H1 (cell line): ENCODE measurements at regions not wholly inside any gene's neighbourhood (a gene's known extent, or its start where the extent isn't known, plus 50 kb on each side); places are given as distances from the start of the nearest gene placed in this dataset.

Source experiments
- CTCF ChIA-PET: fragments of 300-600 bp; sonication (Branson Sonifier 250); formaldehyde crosslinking; loops from one replicate; lab custom pipeline; 2021; ENCODE audit not compliant: partially characterized antibody; lab: Charles Lee
- POLR2A ChIA-PET: fragments of 300-600 bp; sonication (Branson Sonifier 250); formaldehyde crosslinking; loops from one replicate; lab custom pipeline; 2021; ENCODE audit warnings: inconsistent platforms; ENCODE audit not compliant: partially characterized antibody; lab: Charles Lee
- DNase-seq, 2 experiments: peaks; one replicate each; pipeline versions ENCODE4 v3.0.0 to v3.0.0-alpha.2; 2010 to 2022; ENCODE audit warnings: low spot score in 2 of 2, low read depth in 1 of 2, mixed read lengths in 1 of 2
- FAIRE-seq: peaks from 2 replicates; lab custom pipeline; 2011; peaks lifted over from hg19 to GRCh38; lab: Jason Lieb, UNC
- H2AFZ ChIP-seq: 2 replicates; pipeline ENCODE4 v1.8.1; 2012; ENCODE audit warnings: low read length, inconsistent platforms
- H2AK5ac ChIP-seq: 2 replicates; pipeline ENCODE4 v1.6.1; 2013; ENCODE audit warnings: low read depth, low read length
- H2BK120ac ChIP-seq: replicated peaks from 2 replicates; pipeline ENCODE3; 2013; ENCODE audit warnings: low read depth, low read length, inconsistent platforms
- H2BK12ac ChIP-seq: 2 replicates; pipeline ENCODE4 v1.6.1; 2013; ENCODE audit warnings: low read depth, low read length
- H2BK15ac ChIP-seq: 2 replicates; pipeline ENCODE4 v1.6.1; 2013; ENCODE audit warnings: low read length
- H2BK20ac ChIP-seq: 2 replicates; pipeline ENCODE4 v1.6.1; 2013; ENCODE audit warnings: low read length
- H2BK5ac ChIP-seq: 2 replicates; pipeline ENCODE4 v1.6.1; 2013; ENCODE audit warnings: low read depth, low read length
- H3K14ac ChIP-seq: 2 replicates; pipeline ENCODE4 v1.6.1; 2013; ENCODE audit warnings: inconsistent platforms; ENCODE audit not compliant: insufficient read length
- H3K18ac ChIP-seq: 2 replicates; pipeline ENCODE4 v1.6.1; 2013; ENCODE audit warnings: low read length; ENCODE audit errors: extremely low read depth
- H3K23ac ChIP-seq: 2 replicates; pipeline ENCODE4 v1.6.1; 2013; ENCODE audit warnings: inconsistent platforms; ENCODE audit not compliant: insufficient read length
- H3K23me2 ChIP-seq: 2 replicates; pipeline ENCODE4 v1.6.1; 2013; ENCODE audit warnings: low read depth, low read length
- H3K27ac ChIP-seq: 2 replicates; pipeline ENCODE4 v1.6.1; 2011; ENCODE audit warnings: low read depth, low read length, inconsistent platforms
- H3K27me3 ChIP-seq, 4 experiments: replicated peaks in 1 of 4; 1 replicate in 1 of 4; 2 replicates in 3 of 4; pipeline versions ENCODE4 v1.6.1 to v1.8.1; 2011 to 2013; ENCODE audit warnings: low read length in 3 of 4, mild to moderate bottlenecking in 3 of 4, inconsistent platforms in 2 of 4, mixed read lengths in 2 of 4, moderate library complexity in 1 of 4; ENCODE audit not compliant: control insufficient read depth in 3 of 4, insufficient read depth in 3 of 4; ENCODE audit errors: extremely low read depth in 1 of 4
- H3K36me3 ChIP-seq, 4 experiments: 2 replicates each; pipeline versions ENCODE4 v1.6.1 to v1.8.1; 2011 to 2013; ENCODE audit warnings: mild to moderate bottlenecking in 4 of 4, low read length in 3 of 4, moderate library complexity in 2 of 4, control low read depth in 1 of 4, inconsistent platforms in 1 of 4; ENCODE audit not compliant: insufficient read depth in 4 of 4, control insufficient read depth in 2 of 4
- H3K4ac ChIP-seq: replicated peaks from 2 replicates; pipeline ENCODE3; 2013; ENCODE audit warnings: low read length, low read depth, mixed read lengths, inconsistent platforms; ENCODE audit not compliant: insufficient read length
- H3K4me1 ChIP-seq, 4 experiments: replicated peaks in 1 of 4; 1 replicate in 1 of 4; 2 replicates in 3 of 4; pipeline versions ENCODE4 v1.6.1 to v1.8.1; 2011 to 2013; ENCODE audit warnings: low read length in 3 of 4, inconsistent platforms in 2 of 4, mixed read lengths in 1 of 4; ENCODE audit not compliant: insufficient read depth in 4 of 4, control insufficient read depth in 3 of 4
- H3K4me2 ChIP-seq, 2 experiments: 2 replicates each; pipeline versions ENCODE4 v1.6.1 to v1.8.1; 2011 to 2013; ENCODE audit warnings: low read depth in 2 of 2, low read length in 2 of 2, control low read depth in 1 of 2, inconsistent platforms in 1 of 2, mild to moderate bottlenecking in 1 of 2; ENCODE audit not compliant: insufficient read depth in 1 of 2
- H3K4me3 ChIP-seq, 4 experiments: fragments of 200-600, 300-600 bp in 1 of 4; sonication (generic), shearing (Covaris generic), sonication (Bioruptor Twin) in 1 of 4; 2 replicates each; pipeline versions ENCODE4 v1.5.1 to v1.8.1; 2011 to 2016; ENCODE audit warnings: low read length in 4 of 4, low read depth in 3 of 4, control low read depth in 2 of 4, inconsistent platforms in 2 of 4, mild to moderate bottlenecking in 2 of 4, mixed read lengths in 1 of 4, moderate library complexity in 1 of 4; ENCODE audit not compliant: insufficient read depth in 2 of 4; ENCODE audit errors: extremely low read depth in 1 of 4
- H3K56ac ChIP-seq: replicated peaks from 2 replicates; pipeline ENCODE3; 2013; ENCODE audit warnings: low read depth, mild to moderate bottlenecking, mixed read lengths, low read length, inconsistent platforms; ENCODE audit not compliant: insufficient read length
- H3K79me1 ChIP-seq: 2 replicates; pipeline ENCODE4 v1.6.1; 2013; ENCODE audit warnings: low read depth, low read length, control low read depth
- H3K79me2 ChIP-seq, 2 experiments: 2 replicates each; pipeline versions ENCODE4 v1.6.1 to v1.8.1; 2012 to 2013; ENCODE audit warnings: low read length in 2 of 2, mild to moderate bottlenecking in 2 of 2, inconsistent platforms in 1 of 2; ENCODE audit not compliant: insufficient read depth in 2 of 2, control insufficient read depth in 1 of 2
- H3K9ac ChIP-seq, 4 experiments: replicated peaks in 1 of 4; 1 replicate in 1 of 4; 2 replicates in 3 of 4; pipeline versions ENCODE4 v1.6.1 to v1.8.1; 2011 to 2013; ENCODE audit warnings: low read depth in 3 of 4, low read length in 3 of 4, control low read depth in 2 of 4, mild to moderate bottlenecking in 2 of 4, moderate library complexity in 2 of 4, inconsistent platforms in 1 of 4; ENCODE audit errors: extremely low read depth in 1 of 4
- H3K9me3 ChIP-seq, 2 experiments: 2 replicates each; pipeline versions ENCODE4 v1.6.1 to v1.8.1; 2012 to 2013; ENCODE audit warnings: mild to moderate bottlenecking in 2 of 2, moderate library complexity in 2 of 2, control low read depth in 1 of 2, inconsistent platforms in 1 of 2, low read depth in 1 of 2, low read length in 1 of 2, mixed read lengths in 1 of 2; ENCODE audit not compliant: insufficient read depth in 2 of 2
- H4K20me1 ChIP-seq, 2 experiments: replicated peaks in 1 of 2; 2 replicates each; pipeline versions ENCODE3 to v1.8.1; 2011 to 2013; ENCODE audit warnings: inconsistent platforms in 2 of 2, low read length in 2 of 2, mild to moderate bottlenecking in 1 of 2; ENCODE audit not compliant: insufficient read depth in 2 of 2, control insufficient read depth in 1 of 2
- H4K5ac ChIP-seq: 2 replicates; pipeline ENCODE4 v1.6.1; 2013; ENCODE audit warnings: low read length, low read depth, mixed read lengths, inconsistent platforms; ENCODE audit not compliant: insufficient read length
- H4K8ac ChIP-seq: 2 replicates; pipeline ENCODE4 v1.8.0; 2013; ENCODE audit warnings: mild to moderate bottlenecking, moderate library complexity, low read length, inconsistent platforms; ENCODE audit not compliant: insufficient read depth; ENCODE audit errors: extremely low read depth
- H4K91ac ChIP-seq: replicated peaks from 2 replicates; pipeline ENCODE3; 2013; ENCODE audit warnings: low read length, mixed read lengths, inconsistent platforms; ENCODE audit not compliant: insufficient read length
- CBX5 ChIP-seq: fragments of 300-800, 300-1000 bp; sonication (generic); IDR thresholded peaks from 2 replicates; pipeline ENCODE4 v1.7.1; 2016; ENCODE audit warnings: antibody characterized with exemption, low read length, low read depth
- CTBP2 ChIP-seq: IDR thresholded peaks from 2 replicates; pipeline ENCODE4 v1.7.0; 2011; ENCODE audit warnings: borderline replicate concordance, mild to moderate bottlenecking, moderate library complexity, mixed read lengths, low read length; ENCODE audit not compliant: insufficient read depth, insufficient read length
- EP300 ChIP-seq, 2 experiments: IDR thresholded peaks; 1 replicate in 1 of 2; 2 replicates in 1 of 2; pipeline ENCODE4 v1.6.1; 2011 to 2012; ENCODE audit warnings: low read depth in 2 of 2, low read length in 2 of 2, mild to moderate bottlenecking in 2 of 2, borderline replicate concordance in 1 of 2, inconsistent platforms in 1 of 2, moderate library complexity in 1 of 2
- MAFK ChIP-seq: IDR thresholded peaks from 2 replicates; pipeline ENCODE4 v1.6.1; 2012; ENCODE audit warnings: low read depth, mild to moderate bottlenecking, improper control_type of control experiment, low read length
- NRF1 ChIP-seq: IDR thresholded peaks from 2 replicates; pipeline ENCODE4 v1.6.1; 2011; ENCODE audit warnings: mild to moderate bottlenecking, low read depth, low read length, improper control_type of control experiment
- RXRA ChIP-seq: IDR thresholded peaks from 2 replicates; pipeline ENCODE4 v1.6.1; 2011; ENCODE audit warnings: low read depth, mild to moderate bottlenecking, low read length, moderate library complexity; ENCODE audit not compliant: insufficient read depth
- SAP30 ChIP-seq: fragments of 300-600 bp; sonication (generic); IDR thresholded peaks from 2 replicates; pipeline ENCODE4 v1.7.1; 2012; ENCODE audit warnings: low read length, moderate library complexity, mild to moderate bottlenecking, inconsistent platforms; ENCODE audit not compliant: insufficient read depth, insufficient replicate concordance
- SIRT6 ChIP-seq: IDR thresholded peaks from one replicate; pipeline ENCODE4 v1.7.1; 2012; ENCODE audit warnings: low read length, inconsistent platforms
- SP1 ChIP-seq: IDR thresholded peaks from 2 replicates; pipeline ENCODE4 v1.6.1; 2011; ENCODE audit warnings: low read depth, low read length
- SP4 ChIP-seq: IDR thresholded peaks from 2 replicates; pipeline ENCODE4 v1.6.1; 2012; ENCODE audit warnings: low read length, inconsistent platforms
- SRF ChIP-seq: IDR thresholded peaks from 2 replicates; pipeline ENCODE4 v1.6.1; 2011; ENCODE audit warnings: mild to moderate bottlenecking, low read depth, low read length, moderate library complexity
- TBP ChIP-seq: IDR thresholded peaks from 2 replicates; pipeline ENCODE4 v1.6.1; 2011; ENCODE audit warnings: low read depth, low read length, improper control_type of control experiment
- TCF12 ChIP-seq: IDR thresholded peaks from 2 replicates; pipeline ENCODE4 v1.6.1; 2011; ENCODE audit warnings: low read depth, mild to moderate bottlenecking, low read length
- TEAD4 ChIP-seq: IDR thresholded peaks from 2 replicates; pipeline ENCODE4 v1.6.1; 2012; ENCODE audit warnings: low read depth, low read length, inconsistent platforms, mixed read lengths
- WGBS, 2 experiments: shearing (Covaris generic) in 1 of 2; methylation state at CpG; one replicate each; pipeline versions ENCODE4 v1.1.6 to v1.1.7; 2013 to 2015; ENCODE audit warnings: low lambda C conversion rate in 2 of 2, mixed read lengths in 2 of 2, inconsistent platforms in 1 of 2, low coverage in 1 of 2, missing lambda C conversion rate in 1 of 2; ENCODE audit not compliant: insufficient replicate concordance in 2 of 2, insufficient coverage in 1 of 2, insufficient read length in 1 of 2; ENCODE audit errors: extremely low coverage in 1 of 2, missing lambda C conversion rate in 1 of 2; 5-methylcytosine and 5-hydroxymethylcytosine counted together
- TF ChIP-seq, protein P1 (sequence below): IDR thresholded peaks from 2 replicates; pipeline ENCODE4 v1.6.1; 2011; ENCODE audit warnings: low read length, improper control_type of control experiment

- H3K27ac ChIP-seq: no peak overlapping the region
- no peak overlapping the region for H2BK120ac ChIP-seq
- H2BK20ac ChIP-seq: no peak overlapping the region
- H3K9ac ChIP-seq: no peak overlapping the region
- H4K8ac ChIP-seq: no peak overlapping the region
- no peak overlapping the region for H3K18ac ChIP-seq
- no peak overlapping the region for H3K4me2 ChIP-seq
- H2AFZ ChIP-seq: no peak overlapping the region; the same call in 1 of the 2 replicates
- no peak for DNase-seq
- no peaks in the 10 kb centered on the region; a peak in 1 of 8 replicates for H3K36me3 ChIP-seq
- no peak for FAIRE-seq
- WGBS, 2 experiments: 96% methylated on average over 1 of the region's 1 CpG; no CpG with 5 or more reads in 1 of the 2 experiments
- no peak overlapping the region for H3K14ac ChIP-seq
- no peaks in the 10 kb centered on the region for H3K27me3 ChIP-seq
- no peak overlapping the region for H2BK15ac ChIP-seq
- no peaks in the 10 kb centered on the region for H4K20me1 ChIP-seq
- ChIA-PET CTCF (no interaction called here), POLR2A (no interaction called here)
- no peak overlapping the region for H4K5ac ChIP-seq
- no peaks in the 10 kb centered on the region for H3K4me1 ChIP-seq
- no peak overlapping the region for H2BK12ac ChIP-seq
- no peaks in the 10 kb centered on the region for H3K79me1 ChIP-seq
- H3K23me2 ChIP-seq: no peaks in the 10 kb centered on the region
- no peak overlapping the region for H4K91ac ChIP-seq
- no peak overlapping the region for H2BK5ac ChIP-seq
- H3K4me3 ChIP-seq: no peak overlapping the region
- H3K9me3 ChIP-seq: no peaks in the 10 kb centered on the region
- no peak overlapping the region for H3K23ac ChIP-seq
- no peaks in the 10 kb centered on the region for H3K79me2 ChIP-seq
- H3K56ac ChIP-seq: no peak overlapping the region
- H3K4ac ChIP-seq: no peak overlapping the region
- H2AK5ac ChIP-seq: no peak overlapping the region
- TF ChIP-seq SP4 (no peak), CTBP2 (no peak), SRF (no peak), RXRA (no peak), SP1 (no peak), TEAD4 (no peak), MAFK (no peak), SIRT6 (no peak), TCF12 (no peak), CBX5 (no peak), TBP (no peak), NRF1 (no peak), SAP30 (no peak), EP300 (IDR thresholded peaks at IDR 0.05; ENCODE audit: borderline replicate concordance in 1 of 2, low read depth in 2 of 2, low read length in 2 of 2) (no peak)
- TF ChIP-seq, protein P1, sequence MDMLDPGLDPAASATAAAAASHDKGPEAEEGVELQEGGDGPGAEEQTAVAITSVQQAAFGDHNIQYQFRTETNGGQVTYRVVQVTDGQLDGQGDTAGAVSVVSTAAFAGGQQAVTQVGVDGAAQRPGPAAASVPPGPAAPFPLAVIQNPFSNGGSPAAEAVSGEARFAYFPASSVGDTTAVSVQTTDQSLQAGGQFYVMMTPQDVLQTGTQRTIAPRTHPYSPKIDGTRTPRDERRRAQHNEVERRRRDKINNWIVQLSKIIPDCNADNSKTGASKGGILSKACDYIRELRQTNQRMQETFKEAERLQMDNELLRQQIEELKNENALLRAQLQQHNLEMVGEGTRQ: no peak
These were observed 213.3 kb upstream of the HNRNPA3 start for GRCh38 chr2:176999301-176999700.
